ENCODE measurements at regions not wholly inside any gene's neighbourhood (a gene's known extent, or its start where the extent isn't known, plus 50 kb on each side); places are given as distances from the start of the nearest gene placed in this dataset.

- ChIA-PET POLR2A (no interaction called here), CTCF (no interaction called here), RAD21 (ENCODE audit: low non-redundant PET in 1 of 2, low total read pairs in 2 of 2, uncharacterized antibody in 2 of 2, unreplicated experiment in 2 of 2) (no interaction called here)
- TF ChIP-seq RAD21 (IDR thresholded peaks at IDR 0.05; ENCODE audit: low read depth) = no peak
- no peak for TF ChIP-seq EZH2phosphoT487 (IDR thresholded peaks at IDR 0.05; ENCODE audit: borderline replicate concordance)
- Histone ChIP-seq H3K4me2 (ENCODE audit: low read length) (no peak overlapping the region), H3K36me3 (ENCODE audit: control insufficient read depth in 1 of 2, insufficient read depth in 2 of 2, low read length in 2 of 2) (no peaks in the 10 kb centered on the region), H4K20me1 (ENCODE audit: insufficient read depth) (no peaks in the 10 kb centered on the region), H3K4me3 (replicated peaks in 1 of 2; ENCODE audit: low read depth in 1 of 2, low read length in 2 of 2) (no peak overlapping the region), H2AFZ (ENCODE audit: low read depth, low read length, poor library complexity, severe bottlenecking) (no peak overlapping the region), H3K9me3 (ENCODE audit: control insufficient read depth in 1 of 2, insufficient read depth in 1 of 2, low read depth in 1 of 2, low read length in 2 of 2) (no peaks in the 10 kb centered on the region), H3K9ac (ENCODE audit: low read length) (no peak overlapping the region), H3K4me1 (ENCODE audit: control insufficient read depth in 1 of 2, insufficient read depth in 2 of 2, low read length in 2 of 2) (peaks cover 0 to 3% of the 10 kb centered on the region in 2 experiments; a peak in 1 of 4 replicates), H3K27me3 (ENCODE audit: insufficient read depth, low read length) (no peaks in the 10 kb centered on the region), H3K9me2 (ENCODE audit: insufficient read depth) (no peaks in the 10 kb centered on the region), H3K27ac (ENCODE audit: low read depth, low read length) (no peak overlapping the region), H3K79me2 (ENCODE audit: insufficient read depth, low read length) (no peaks in the 10 kb centered on the region)
- no TSS peak for BruUV-seq (replicated peaks)
- no peak for DNase-seq (ENCODE audit: low read depth, low spot score)
- ATAC-seq = no peak
- intact Hi-C loops (cut with micrococcal nuclease) = no loop called here
Observed at GRCh38 chr14:101197595-101198397, 294.3 kb upstream of the RTL1 start.

GRCh38 chr14:101198398-101199027 is 295.0 kb upstream of the RTL1 start:
- ATAC-seq (no peak), DNase-seq (ENCODE audit: low read depth, low spot score) (no peak)
- CTCF ChIA-PET = no interaction called here
- H3K27ac ChIP-seq (ENCODE audit: low read depth, low read length) = no peak overlapping the region
- no peaks in the 10 kb centered on the region for H3K36me3 ChIP-seq (ENCODE audit: control insufficient read depth in 1 of 2, insufficient read depth in 2 of 2, low read length in 2 of 2)
- intact Hi-C loops (cut with micrococcal nuclease) = no loop called here
- H4K20me1 ChIP-seq (ENCODE audit: insufficient read depth) = no peaks in the 10 kb centered on the region
- no peak overlapping the region for H2AFZ ChIP-seq (ENCODE audit: low read depth, low read length, poor library complexity, severe bottlenecking)
- H3K27me3 ChIP-seq (ENCODE audit: insufficient read depth, low read length) = no peaks in the 10 kb centered on the region
- H3K9me3 ChIP-seq (ENCODE audit: control insufficient read depth in 1 of 2, insufficient read depth in 1 of 2, low read depth in 1 of 2, low read length in 2 of 2) = no peaks in the 10 kb centered on the region
- no peaks in the 10 kb centered on the region for H3K79me2 ChIP-seq (ENCODE audit: insufficient read depth, low read length)
- BruUV-seq (replicated peaks) = no TSS peak
- no peaks in the 10 kb centered on the region for H3K9me2 ChIP-seq (ENCODE audit: insufficient read depth)
- no peak overlapping the region for H3K4me2 ChIP-seq (ENCODE audit: low read length)
- peaks cover 0 to 3% of the 10 kb centered on the region in 2 experiments; a peak in 1 of 4 replicates for H3K4me1 ChIP-seq (ENCODE audit: control insufficient read depth in 1 of 2, insufficient read depth in 2 of 2, low read length in 2 of 2)
- H3K4me3 ChIP-seq (replicated peaks in 1 of 2; ENCODE audit: low read depth in 1 of 2, low read length in 2 of 2) = no peak overlapping the region
- RAD21 ChIA-PET (ENCODE audit: low non-redundant PET in 1 of 2, low total read pairs in 2 of 2, uncharacterized antibody in 2 of 2, unreplicated experiment in 2 of 2) = no interaction called here
- no peak for TF ChIP-seq CEBPB (IDR thresholded peaks at IDR 0.05; ENCODE audit: low read depth)
- POLR2A ChIA-PET = no interaction called here
- H3K9ac ChIP-seq (ENCODE audit: low read length) = no peak overlapping the region
